SK-N-MC (cell line): ENCODE measurements at regions not wholly inside any gene's neighbourhood (a gene's known extent, or its start where the extent isn't known, plus 50 kb on each side); places are given as distances from the start of the nearest gene placed in this dataset.
"Not testable (repeated sequence)": the region's sequence is repeated elsewhere in the genome, so short reads cannot be mapped to it uniquely, and the experiment has no call there.

Source experiments
- DNase-seq: peaks from one replicate; pipeline ENCODE4 v3.0.0-alpha.2; 2011; ENCODE audit warnings: low read depth, low spot score
- H3K27ac ChIP-seq: fragments of 200-600 bp; sonication (generic); 2 replicates; pipeline ENCODE4 v1.5.1; 2016; ENCODE audit warnings: mixed run types
- H3K36me3 ChIP-seq: fragments of 200-600 bp; sonication (generic); 2 replicates; pipeline ENCODE4 v1.6.1; 2017; ENCODE audit warnings: antibody characterized with exemption, low read length, mixed read lengths; ENCODE audit not compliant: insufficient read depth
- H3K4me3 ChIP-seq: fragments of 200-600 bp; sonication (generic); 2 replicates; pipeline ENCODE4 v1.5.1; 2016
- H3K9ac ChIP-seq: fragments of 200-600 bp; sonication (generic); 2 replicates; pipeline ENCODE4 v1.8.0; 2017; ENCODE audit warnings: mixed run types, mixed read lengths; ENCODE audit not compliant: insufficient read length
- H3K9me3 ChIP-seq: fragments of 200-600 bp; sonication (generic); 2 replicates; pipeline ENCODE4 v1.6.1; 2017; ENCODE audit warnings: low read depth, mild to moderate bottlenecking, antibody characterized with exemption, low read length, moderate library complexity, mixed read lengths
- EZH2 ChIP-seq: fragments of 200-600 bp; sonication (generic); IDR thresholded peaks from one replicate; pipeline ENCODE4 v1.6.1; 2017; ENCODE audit warnings: antibody characterized with exemption
- FOXP2 ChIP-seq: optimal IDR thresholded peaks from 2 replicates; pipeline ENCODE3; 2011; ENCODE audit warnings: mild to moderate bottlenecking, moderate library complexity; ENCODE audit not compliant: insufficient read depth; ENCODE audit errors: extremely low read length, control extremely low read depth
- POLR2AphosphoS5 ChIP-seq: IDR thresholded peaks from 2 replicates; pipeline ENCODE4 v1.6.1; 2012; ENCODE audit warnings: mild to moderate bottlenecking, low read depth, low read length, borderline replicate concordance

DNA sequence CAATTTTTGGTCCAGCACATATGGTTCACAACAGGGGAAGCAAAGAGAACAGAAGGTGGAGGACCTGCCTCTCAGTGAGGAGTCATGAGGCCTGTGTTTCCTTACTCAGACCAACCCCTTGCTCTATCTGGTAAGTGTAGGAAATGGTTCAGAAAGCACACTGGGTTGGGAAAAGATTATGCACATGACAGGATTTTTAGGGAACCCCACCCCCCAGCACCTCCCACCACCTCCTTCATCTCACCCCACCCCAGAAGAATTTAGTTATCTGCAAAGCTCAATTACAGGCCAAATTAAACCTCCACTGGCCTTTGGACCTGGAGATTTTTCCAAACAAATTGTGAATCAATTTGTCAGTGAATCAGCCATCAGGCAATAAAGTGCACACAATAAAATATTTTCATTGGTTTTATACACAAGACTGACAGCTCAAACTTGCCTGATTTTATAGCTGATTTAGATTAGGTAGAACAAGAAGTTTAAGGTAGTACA lies 132.8 kb downstream of the DACT1 start:
- Histone ChIP-seq H3K36me3 (no peaks in the 10 kb centered on the region), H3K4me3 (no peak overlapping the region), H3K9me3 (no peaks in the 10 kb centered on the region), H3K9ac (no peak overlapping the region), H3K27ac (no peak overlapping the region)
- no peak for TF ChIP-seq POLR2AphosphoS5
- no peak for TF ChIP-seq FOXP2
- no peak for TF ChIP-seq EZH2
- DNase-seq, result no peak

DNA sequence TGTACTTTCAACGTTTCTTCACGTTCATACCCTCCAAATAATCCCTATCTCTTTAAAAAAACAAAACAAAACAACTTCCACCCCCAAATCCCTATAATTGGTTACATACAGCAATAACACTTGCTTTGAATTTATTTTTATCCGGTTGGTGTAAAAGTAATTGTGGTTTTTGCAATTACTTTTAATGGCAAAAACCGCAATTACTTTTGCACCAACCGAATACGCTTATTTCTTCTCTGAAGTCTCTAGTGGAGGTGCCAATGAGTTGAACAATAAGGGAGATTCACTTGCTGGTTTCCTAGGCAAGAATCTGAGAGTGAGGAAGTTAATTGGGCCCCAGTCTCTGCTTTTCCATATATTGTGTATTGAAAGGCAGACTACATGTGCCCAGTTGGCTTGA lies 133.3 kb downstream of the DACT1 start:
- Histone ChIP-seq H3K9me3 (no peaks in the 10 kb centered on the region), H3K36me3 (no peaks in the 10 kb centered on the region), H3K4me3 (no peak overlapping the region), H3K27ac (no peak overlapping the region), H3K9ac (no peak overlapping the region)
- no peak for TF ChIP-seq FOXP2
- TF ChIP-seq EZH2, result no peak
- TF ChIP-seq POLR2AphosphoS5, result no peak
- DNase-seq, result no peak

DNA sequence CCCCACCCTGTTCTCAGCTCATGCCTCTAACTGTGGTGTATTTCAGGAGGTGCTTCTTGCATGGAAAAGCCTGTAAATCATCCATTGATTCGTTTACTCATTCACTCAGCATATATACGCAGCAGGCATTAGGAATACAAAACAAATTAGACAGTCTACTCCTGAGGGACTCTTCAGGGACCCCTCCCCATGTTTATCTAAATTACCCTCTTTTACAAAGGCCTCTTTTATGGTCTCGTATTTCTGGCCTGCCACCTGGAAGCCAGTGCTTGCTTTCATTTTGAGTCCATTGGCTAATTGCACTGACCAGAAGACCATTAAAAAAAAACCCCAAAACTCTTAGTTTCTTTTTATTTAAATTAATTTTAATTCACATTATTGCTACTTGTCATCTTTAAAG lies 134.4 kb downstream of the DACT1 start:
- TF ChIP-seq FOXP2, result no peak
- TF ChIP-seq EZH2, result no peak
- TF ChIP-seq POLR2AphosphoS5, result no peak
- no peak overlapping the region for H3K4me3 ChIP-seq
- H3K9me3 ChIP-seq, result no peaks in the 10 kb centered on the region
- no peak overlapping the region for H3K9ac ChIP-seq
- DNase-seq, result no peak
- no peaks in the 10 kb centered on the region for H3K36me3 ChIP-seq
- H3K27ac ChIP-seq, result no peak overlapping the region

DNA sequence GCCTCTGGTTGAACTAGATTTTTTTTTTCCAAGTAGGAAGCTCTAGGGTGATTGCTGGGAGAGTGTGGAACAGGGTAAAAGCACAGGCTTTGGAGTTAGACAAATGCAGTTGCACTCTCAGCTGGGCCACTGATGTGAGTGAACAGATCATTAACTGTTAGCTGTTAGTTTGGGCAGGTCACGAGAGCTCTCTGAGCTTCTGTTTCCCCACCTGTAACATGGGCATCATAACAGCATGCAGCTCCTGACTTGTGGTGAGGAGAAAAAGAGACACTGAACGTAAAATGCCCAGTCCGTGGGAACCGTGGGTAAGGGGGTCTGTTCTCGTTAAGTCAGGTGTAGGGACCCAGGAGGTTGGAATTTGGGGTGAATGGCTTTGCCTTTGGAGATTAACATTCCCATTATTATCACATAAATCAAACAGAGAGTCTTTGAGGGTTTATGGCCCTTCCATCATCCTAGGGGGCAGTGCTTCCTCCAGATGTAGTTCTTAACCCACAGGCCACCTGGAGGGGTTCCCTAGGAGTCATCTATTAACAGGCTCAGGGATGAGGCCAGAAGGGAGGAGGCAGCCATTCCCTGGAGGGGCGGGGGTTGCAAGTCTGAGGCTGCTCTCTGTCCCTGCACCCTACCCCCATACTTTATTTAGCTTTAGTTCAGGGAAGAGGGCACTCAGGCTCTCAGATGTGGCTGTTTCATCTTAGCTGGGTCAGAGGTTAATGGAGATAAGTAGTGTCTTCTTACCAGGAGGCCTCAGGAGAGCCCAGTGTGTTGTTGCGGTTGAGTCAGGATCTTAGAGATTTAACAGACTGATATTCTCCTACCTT lies 135.2 kb downstream of the DACT1 start:
- no peak for DNase-seq
- H3K36me3 ChIP-seq, result no peaks in the 10 kb centered on the region
- H3K9ac ChIP-seq, result no peak overlapping the region
- H3K9me3 ChIP-seq, result no peaks in the 10 kb centered on the region
- no peak overlapping the region for H3K27ac ChIP-seq
- TF ChIP-seq FOXP2 (no peak), EZH2 (no peak)
- H3K4me3 ChIP-seq, result no peak overlapping the region

DNA sequence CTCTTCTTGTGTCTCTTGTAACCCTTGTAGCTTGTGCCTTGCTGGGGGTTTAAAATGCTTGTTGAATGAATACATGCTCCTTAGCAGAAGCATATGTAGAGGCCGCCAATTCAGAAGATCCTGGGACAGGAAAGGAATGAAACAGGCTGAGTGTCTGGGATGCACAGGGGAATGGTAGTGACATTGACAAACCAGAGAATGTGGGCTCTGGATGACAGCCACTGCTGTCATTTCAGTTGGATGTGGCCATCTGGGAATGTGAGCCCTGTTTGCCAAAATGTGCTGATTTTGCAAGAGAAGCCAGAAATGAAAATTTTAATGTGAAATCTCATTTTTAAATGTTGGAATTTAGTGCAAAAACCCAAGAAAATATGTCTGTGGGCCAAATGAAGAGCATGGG lies 136.8 kb downstream of the DACT1 start:
- TF ChIP-seq POLR2AphosphoS5, result no peak
- no peak for TF ChIP-seq FOXP2
- no peak for TF ChIP-seq EZH2
- H3K36me3 ChIP-seq, result no peaks in the 10 kb centered on the region
- no peak overlapping the region for H3K4me3 ChIP-seq
- DNase-seq, result no peak
- H3K9me3 ChIP-seq, result no peaks in the 10 kb centered on the region
- no peak overlapping the region for H3K27ac ChIP-seq
- no peak overlapping the region for H3K9ac ChIP-seq

DNA sequence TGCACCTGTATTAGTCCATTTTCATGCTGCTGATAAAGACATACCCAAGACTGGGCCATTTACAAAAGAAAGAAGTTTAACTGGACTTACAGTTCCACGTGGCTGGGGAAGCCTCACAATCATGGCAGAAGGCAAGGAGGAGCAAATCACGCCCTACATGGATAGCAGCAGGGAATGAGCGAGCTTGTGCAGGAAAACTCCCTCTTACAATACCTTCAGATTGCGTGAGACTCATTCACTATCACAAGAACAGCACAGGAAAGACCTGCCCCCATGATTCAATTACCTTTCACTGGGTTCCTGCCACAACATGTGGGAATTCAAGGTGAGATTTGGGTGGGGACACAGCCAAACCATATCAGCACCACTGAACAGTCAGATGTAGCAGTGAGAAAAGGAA lies 137.4 kb downstream of the DACT1 start:
- not testable (repeated sequence) for H3K27ac ChIP-seq, H3K9me3 ChIP-seq, H3K4me3 ChIP-seq

DNA sequence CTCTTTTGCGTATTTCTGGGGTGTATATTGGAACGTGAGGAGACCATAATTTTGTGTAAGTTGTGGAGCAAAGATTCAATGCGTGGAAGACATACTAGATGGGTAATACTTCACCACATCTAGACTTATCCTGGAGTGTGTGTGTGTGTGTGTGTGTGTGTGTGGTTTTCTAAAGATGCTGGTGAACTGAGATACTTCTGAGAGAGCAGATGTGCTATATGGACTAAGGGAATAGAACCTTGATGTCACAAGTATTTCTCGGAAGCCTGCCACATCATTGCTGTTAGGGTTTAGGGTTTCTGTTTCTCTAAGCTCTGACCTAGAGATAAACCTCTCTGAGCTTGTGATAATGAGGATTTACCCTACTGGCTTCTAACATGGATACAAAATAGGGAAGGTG lies 138.8 kb downstream of the DACT1 start:
- TF ChIP-seq EZH2 (no peak), FOXP2 (no peak), POLR2AphosphoS5 (no peak)
- no peaks in the 10 kb centered on the region for H3K9me3 ChIP-seq
- H3K36me3 ChIP-seq, result no peaks in the 10 kb centered on the region
- H3K4me3 ChIP-seq, result no peak overlapping the region
- no peak overlapping the region for H3K9ac ChIP-seq
- DNase-seq, result no peak
- no peak overlapping the region for H3K27ac ChIP-seq

More for the DNA sequence above, 137.4 kb downstream of the DACT1 start:
- not testable (repeated sequence) for DNase-seq, H3K9ac ChIP-seq, H3K36me3 ChIP-seq

DNA sequence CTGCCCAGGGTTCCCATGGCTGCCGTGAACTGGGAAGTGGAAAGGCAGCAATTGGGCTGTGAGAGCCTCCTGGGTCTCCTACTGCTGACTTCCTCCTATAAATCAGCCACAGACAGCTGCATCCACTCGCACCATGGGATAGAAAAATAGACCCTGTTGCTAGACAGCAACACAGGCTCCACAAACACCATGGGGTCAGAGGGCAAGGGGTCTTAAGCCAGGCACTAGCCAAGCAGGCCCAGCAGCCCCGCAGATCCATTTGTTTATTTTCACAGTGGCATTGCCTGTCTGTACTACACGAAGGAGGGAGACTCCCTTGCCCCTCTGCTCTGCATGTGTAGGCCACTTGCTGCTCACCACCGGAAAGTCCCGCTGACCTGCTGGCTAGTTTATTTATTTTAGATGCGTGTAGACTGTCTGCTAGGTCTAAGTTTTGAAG lies 139.8 kb downstream of the DACT1 start:
- TF ChIP-seq FOXP2, result no peak
- no peak for TF ChIP-seq POLR2AphosphoS5
- no peak for TF ChIP-seq EZH2
- DNase-seq, result no peak
- no peaks in the 10 kb centered on the region for H3K36me3 ChIP-seq
- no peak overlapping the region for H3K9ac ChIP-seq
- H3K9me3 ChIP-seq, result no peaks in the 10 kb centered on the region
- no peak overlapping the region for H3K4me3 ChIP-seq
- no peak overlapping the region for H3K27ac ChIP-seq

DNA sequence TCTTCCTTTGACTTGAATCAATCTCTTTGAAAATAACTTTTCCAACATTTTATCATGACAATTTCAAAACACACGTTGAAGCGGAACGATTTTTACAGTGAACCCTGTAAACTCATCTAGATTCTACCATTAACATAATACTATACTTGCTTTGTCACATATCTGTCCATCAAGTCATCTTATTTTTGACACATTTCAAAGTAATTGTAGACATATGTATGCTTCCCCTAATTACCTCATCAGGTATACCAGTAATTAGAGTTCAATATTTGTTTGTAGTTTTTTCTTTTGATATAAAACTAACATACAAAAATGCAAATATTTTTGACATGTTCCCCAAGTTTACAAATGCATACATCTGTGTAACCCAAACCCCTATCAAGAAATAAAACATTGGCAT lies 140.4 kb downstream of the DACT1 start:
- Histone ChIP-seq H3K27ac (no peak overlapping the region), H3K4me3 (no peak overlapping the region), H3K9me3 (no peaks in the 10 kb centered on the region), H3K9ac (no peak overlapping the region), H3K36me3 (no peaks in the 10 kb centered on the region)
- DNase-seq, result no peak
- TF ChIP-seq EZH2 (no peak), POLR2AphosphoS5 (no peak), FOXP2 (no peak)
